ENCODE measurements at regions not wholly inside any gene's neighbourhood (a gene's known extent, or its start where the extent isn't known, plus 50 kb on each side); places are given as distances from the start of the nearest gene placed in this dataset.

DNA sequence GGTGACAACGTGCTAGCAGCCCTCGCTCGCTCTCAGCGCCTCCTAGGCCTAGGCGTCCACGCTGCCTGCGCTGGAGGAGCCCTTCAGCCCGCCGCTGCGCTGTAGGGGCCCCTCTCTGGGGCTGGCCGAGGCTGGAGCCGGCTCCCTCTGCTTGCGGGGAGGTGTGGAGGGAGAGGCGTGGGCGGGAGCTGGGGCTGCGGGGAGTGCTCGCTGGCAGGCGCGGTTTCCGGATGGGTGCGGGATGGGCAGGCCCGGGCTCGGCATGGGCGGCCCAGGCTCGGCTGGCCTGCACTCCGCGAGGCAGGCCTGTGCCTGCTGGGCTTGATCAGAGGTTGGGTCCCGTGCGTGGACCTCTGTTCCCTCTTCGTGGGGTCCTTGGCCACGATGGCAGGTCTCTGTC is 472.6 kb downstream of the PRR16 start:
- TF ChIP-seq, protein P1, sequence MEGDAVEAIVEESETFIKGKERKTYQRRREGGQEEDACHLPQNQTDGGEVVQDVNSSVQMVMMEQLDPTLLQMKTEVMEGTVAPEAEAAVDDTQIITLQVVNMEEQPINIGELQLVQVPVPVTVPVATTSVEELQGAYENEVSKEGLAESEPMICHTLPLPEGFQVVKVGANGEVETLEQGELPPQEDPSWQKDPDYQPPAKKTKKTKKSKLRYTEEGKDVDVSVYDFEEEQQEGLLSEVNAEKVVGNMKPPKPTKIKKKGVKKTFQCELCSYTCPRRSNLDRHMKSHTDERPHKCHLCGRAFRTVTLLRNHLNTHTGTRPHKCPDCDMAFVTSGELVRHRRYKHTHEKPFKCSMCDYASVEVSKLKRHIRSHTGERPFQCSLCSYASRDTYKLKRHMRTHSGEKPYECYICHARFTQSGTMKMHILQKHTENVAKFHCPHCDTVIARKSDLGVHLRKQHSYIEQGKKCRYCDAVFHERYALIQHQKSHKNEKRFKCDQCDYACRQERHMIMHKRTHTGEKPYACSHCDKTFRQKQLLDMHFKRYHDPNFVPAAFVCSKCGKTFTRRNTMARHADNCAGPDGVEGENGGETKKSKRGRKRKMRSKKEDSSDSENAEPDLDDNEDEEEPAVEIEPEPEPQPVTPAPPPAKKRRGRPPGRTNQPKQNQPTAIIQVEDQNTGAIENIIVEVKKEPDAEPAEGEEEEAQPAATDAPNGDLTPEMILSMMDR (IDR thresholded peaks at IDR 0.05) = no peak
- TF ChIP-seq POLR2A (IDR thresholded peaks at IDR 0.05) = no peak
